Glutamatergic neuron (in vitro differentiated cells): ENCODE measurements at regions not wholly inside any gene's neighbourhood (a gene's known extent, or its start where the extent isn't known, plus 50 kb on each side); places are given as distances from the start of the nearest gene placed in this dataset.
A peak's percentile ranks its signal among the peaks of the same experiment; 100 is the strongest.

ENCODE experiments used
- DNase-seq: peaks from one replicate; pipeline ENCODE4 v3.0.0; 2022
- H3K27ac Mint-ChIP-seq: one replicate; pipeline ENCODE4 v1.8.0; 2020; ENCODE audit warnings: mild to moderate bottlenecking, mixed read lengths, inconsistent platforms; ENCODE audit not compliant: unreplicated experiment
- H3K27me3 Mint-ChIP-seq: one replicate; pipeline ENCODE4 v1.8.0; 2020; ENCODE audit warnings: mild to moderate bottlenecking, moderate library complexity, mixed read lengths, inconsistent platforms; ENCODE audit not compliant: unreplicated experiment
- H3K36me3 Mint-ChIP-seq: one replicate; pipeline ENCODE4 v1.8.0; 2020; ENCODE audit warnings: mild to moderate bottlenecking, mixed read lengths, inconsistent platforms; ENCODE audit not compliant: unreplicated experiment
- H3K4me1 Mint-ChIP-seq: one replicate; pipeline ENCODE4 v1.8.0; 2020; ENCODE audit warnings: mild to moderate bottlenecking, low read depth, mixed read lengths, inconsistent platforms; ENCODE audit not compliant: unreplicated experiment
- H3K4me3 Mint-ChIP-seq: one replicate; pipeline ENCODE4 v1.8.0; 2020; ENCODE audit warnings: mild to moderate bottlenecking, mixed read lengths, inconsistent platforms; ENCODE audit not compliant: unreplicated experiment
- H3K9me3 Mint-ChIP-seq: one replicate; pipeline ENCODE4 v1.8.0; 2020; ENCODE audit warnings: mild to moderate bottlenecking, moderate library complexity, mixed read lengths, inconsistent platforms; ENCODE audit not compliant: unreplicated experiment
- TF ChIP-seq, protein P1 (sequence below): fragments of 200-600 bp; sonication (generic); IDR thresholded peaks from one replicate; pipeline ENCODE4 v1.5.0; 2021; ENCODE audit not compliant: partially characterized antibody, unreplicated experiment

DNA sequence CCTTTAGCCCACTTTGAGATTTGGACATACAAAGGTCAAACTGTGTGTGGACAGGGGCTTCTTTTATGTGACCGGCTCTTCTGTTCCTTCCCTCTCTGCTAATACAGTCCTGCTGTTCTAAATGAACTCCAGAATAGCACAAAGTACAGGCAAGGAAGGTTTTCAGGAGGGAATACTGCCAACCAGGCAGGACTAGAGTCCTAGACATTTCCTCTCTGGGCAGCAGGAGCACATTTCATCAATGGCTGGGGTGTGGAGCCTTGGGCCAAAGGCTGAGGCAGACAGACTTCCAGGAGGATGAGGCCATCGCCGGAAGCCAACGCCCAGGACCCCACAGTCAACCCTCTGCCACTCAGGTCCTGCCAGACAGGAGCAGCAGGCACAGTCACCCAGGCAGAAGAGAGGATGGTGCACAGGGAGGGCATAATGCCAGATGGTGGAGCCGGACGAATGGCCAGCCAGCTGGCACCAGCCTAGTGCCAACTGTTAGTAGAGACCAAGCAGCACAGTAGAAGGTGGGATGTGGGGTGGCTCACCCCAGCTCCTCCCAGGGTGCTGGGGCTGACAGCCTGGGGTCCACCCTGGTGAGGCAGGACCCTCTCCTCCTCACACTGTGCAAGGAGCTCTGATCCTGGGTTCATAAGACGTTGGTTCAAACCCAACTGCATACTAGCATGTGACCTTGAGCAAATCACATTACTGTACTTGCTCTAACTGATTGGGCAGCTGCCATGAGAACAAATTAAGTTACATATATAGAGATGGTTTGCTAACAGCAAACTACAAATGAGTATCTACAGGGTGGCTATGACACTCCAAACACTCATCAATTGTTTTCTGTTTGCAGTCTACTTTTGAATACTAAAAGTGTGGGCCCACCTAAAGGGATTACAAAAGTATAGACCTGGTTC lies 410.7 kb downstream of the SIPA1L2 start:
- Mint-ChIP-seq H3K36me3 (peaks cover 4% of the 10 kb centered on the region), H3K27ac (no peak overlapping the region), H3K27me3 (no peaks in the 10 kb centered on the region), H3K4me3 (no peak overlapping the region), H3K9me3 (peaks cover 1% of the 10 kb centered on the region), H3K4me1 (peaks cover 2% of the 10 kb centered on the region)
- DNase-seq: no peak
- TF ChIP-seq, protein P1, sequence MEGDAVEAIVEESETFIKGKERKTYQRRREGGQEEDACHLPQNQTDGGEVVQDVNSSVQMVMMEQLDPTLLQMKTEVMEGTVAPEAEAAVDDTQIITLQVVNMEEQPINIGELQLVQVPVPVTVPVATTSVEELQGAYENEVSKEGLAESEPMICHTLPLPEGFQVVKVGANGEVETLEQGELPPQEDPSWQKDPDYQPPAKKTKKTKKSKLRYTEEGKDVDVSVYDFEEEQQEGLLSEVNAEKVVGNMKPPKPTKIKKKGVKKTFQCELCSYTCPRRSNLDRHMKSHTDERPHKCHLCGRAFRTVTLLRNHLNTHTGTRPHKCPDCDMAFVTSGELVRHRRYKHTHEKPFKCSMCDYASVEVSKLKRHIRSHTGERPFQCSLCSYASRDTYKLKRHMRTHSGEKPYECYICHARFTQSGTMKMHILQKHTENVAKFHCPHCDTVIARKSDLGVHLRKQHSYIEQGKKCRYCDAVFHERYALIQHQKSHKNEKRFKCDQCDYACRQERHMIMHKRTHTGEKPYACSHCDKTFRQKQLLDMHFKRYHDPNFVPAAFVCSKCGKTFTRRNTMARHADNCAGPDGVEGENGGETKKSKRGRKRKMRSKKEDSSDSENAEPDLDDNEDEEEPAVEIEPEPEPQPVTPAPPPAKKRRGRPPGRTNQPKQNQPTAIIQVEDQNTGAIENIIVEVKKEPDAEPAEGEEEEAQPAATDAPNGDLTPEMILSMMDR: no peak

DNA sequence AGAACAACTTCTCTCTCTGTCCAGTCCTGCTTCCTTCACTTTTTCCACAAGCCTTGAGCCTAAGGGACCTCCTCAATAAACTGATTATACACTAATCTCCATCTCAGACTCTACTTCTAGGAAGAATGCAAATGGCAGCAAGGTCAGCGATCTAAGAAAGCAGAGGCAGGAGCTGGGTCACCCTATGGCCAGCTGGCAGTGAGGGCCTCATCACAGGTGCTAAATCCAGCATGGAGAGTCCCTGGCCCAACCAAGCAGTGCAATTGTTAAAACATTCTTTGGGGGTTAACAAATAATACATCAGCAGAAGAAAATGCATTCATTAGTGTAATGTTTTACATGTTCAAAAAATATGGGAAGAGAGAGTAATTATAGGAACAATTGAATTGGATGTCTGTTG lies 416.0 kb downstream of the SIPA1L2 start:
- Mint-ChIP-seq H3K4me3 (no peak overlapping the region), H3K4me1 (peaks cover 12% of the 10 kb centered on the region), H3K9me3 (peaks cover 3% of the 10 kb centered on the region), H3K36me3 (peaks cover 4% of the 10 kb centered on the region), H3K27me3 (no peaks in the 10 kb centered on the region), H3K27ac (no peak overlapping the region)
- DNase-seq: no peak
- TF ChIP-seq, protein P1: no peak

DNA sequence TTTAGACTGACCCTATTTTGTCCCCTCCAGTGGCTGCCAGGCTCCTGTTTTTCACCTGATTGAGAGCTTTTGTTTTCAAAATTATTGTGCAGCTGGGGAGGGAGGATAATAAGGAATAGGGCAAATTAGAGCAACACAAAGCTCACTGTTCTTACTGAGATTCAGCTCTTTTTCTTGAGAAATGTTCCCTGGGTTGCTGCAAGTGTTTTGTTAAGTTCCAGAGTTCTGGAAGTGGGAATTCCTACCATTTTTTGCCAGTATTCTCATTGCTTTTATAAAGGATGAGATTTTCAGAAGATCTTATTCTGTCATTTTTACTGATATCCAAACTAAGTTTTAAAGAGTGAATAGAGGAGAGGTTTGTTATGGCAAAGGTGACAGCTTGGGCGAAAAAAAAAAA lies 417.7 kb downstream of the SIPA1L2 start:
- H3K36me3 Mint-ChIP-seq: no peaks in the 10 kb centered on the region
- no peaks in the 10 kb centered on the region for H3K27me3 Mint-ChIP-seq
- peaks cover 3% of the 10 kb centered on the region for H3K9me3 Mint-ChIP-seq
- H3K4me3 Mint-ChIP-seq: no peak overlapping the region
- H3K27ac Mint-ChIP-seq: no peak overlapping the region
- no peak for DNase-seq
- TF ChIP-seq, protein P1: no peak
- peaks cover 12% of the 10 kb centered on the region for H3K4me1 Mint-ChIP-seq

DNA sequence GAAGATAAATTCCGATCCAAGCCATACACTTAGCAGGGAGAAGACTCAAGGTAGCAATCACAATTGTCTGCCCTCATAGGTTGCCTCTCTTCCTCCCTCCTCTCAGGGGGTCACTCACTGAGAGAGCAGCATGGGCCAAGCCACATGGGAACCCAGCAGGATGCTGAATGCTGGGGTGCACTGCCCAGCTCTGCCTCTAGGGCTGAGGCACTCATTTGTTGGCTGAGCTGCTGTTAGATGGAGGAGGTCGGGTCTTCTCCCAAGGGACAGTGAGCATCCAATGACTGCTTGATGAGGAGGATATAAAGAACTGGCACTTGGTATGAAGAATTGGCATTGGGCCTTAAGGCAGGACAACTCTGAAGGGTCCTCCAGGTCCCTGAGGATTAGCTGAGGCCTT lies 418.8 kb downstream of the SIPA1L2 start:
- H3K4me3 Mint-ChIP-seq: no peak overlapping the region
- H3K9me3 Mint-ChIP-seq: peaks cover 3% of the 10 kb centered on the region
- H3K27me3 Mint-ChIP-seq: no peaks in the 10 kb centered on the region
- TF ChIP-seq, protein P1: peak; percentile 76
- H3K36me3 Mint-ChIP-seq: no peaks in the 10 kb centered on the region
- DNase-seq: peak; percentile 42
- no peak overlapping the region for H3K27ac Mint-ChIP-seq
- H3K4me1 Mint-ChIP-seq: peaks cover 12% of the 10 kb centered on the region

DNA sequence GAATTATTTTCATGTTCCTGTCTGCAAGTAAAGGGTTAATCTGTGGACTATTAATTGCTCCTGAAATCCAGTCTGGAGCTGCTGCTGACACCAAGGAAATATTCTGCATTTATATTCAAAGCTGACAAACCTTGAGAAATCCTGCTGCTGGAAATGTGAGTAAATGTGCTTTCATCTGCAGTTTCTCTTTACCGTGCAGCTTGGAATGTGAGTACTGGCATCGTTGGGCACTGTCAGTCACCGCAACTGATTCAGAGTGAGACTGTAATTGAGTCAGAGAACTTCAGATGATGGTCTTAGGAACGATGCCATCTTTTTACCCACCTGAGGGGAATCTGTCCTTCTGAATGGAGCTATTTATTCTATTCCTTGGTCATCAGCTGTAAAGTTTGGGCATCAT lies 420.6 kb downstream of the SIPA1L2 start:
- H3K36me3 Mint-ChIP-seq: no peaks in the 10 kb centered on the region
- TF ChIP-seq, protein P1: no peak
- peaks cover 12% of the 10 kb centered on the region for H3K4me1 Mint-ChIP-seq
- no peak overlapping the region for H3K27ac Mint-ChIP-seq
- H3K9me3 Mint-ChIP-seq: peaks cover 3% of the 10 kb centered on the region
- DNase-seq: no peak
- no peaks in the 10 kb centered on the region for H3K27me3 Mint-ChIP-seq
- no peak overlapping the region for H3K4me3 Mint-ChIP-seq
